Adipocyte (in vitro differentiated cells): ENCODE measurements at regions not wholly inside any gene's neighbourhood (a gene's known extent, or its start where the extent isn't known, plus 50 kb on each side); places are given as distances from the start of the nearest gene placed in this dataset.

Experiments used
- DNase-seq: peaks from one replicate; pipeline ENCODE4 v3.0.0-alpha.2; 2015; ENCODE audit warnings: low read depth
- H3K27me3 ChIP-seq: replicated peaks from 2 replicates; pipeline ENCODE4 v1.7.0; 2013; ENCODE audit warnings: mild to moderate bottlenecking, low read length, moderate library complexity; ENCODE audit not compliant: control insufficient read depth, insufficient read depth
- H3K36me3 ChIP-seq: 2 replicates; pipeline ENCODE4 v1.7.0; 2013; ENCODE audit warnings: low read length, mild to moderate bottlenecking, moderate library complexity; ENCODE audit not compliant: control insufficient read depth, insufficient read depth, severe bottlenecking
- H3K4me1 ChIP-seq: 2 replicates; pipeline ENCODE4 v1.7.0; 2013; ENCODE audit warnings: mild to moderate bottlenecking, low read length, moderate library complexity; ENCODE audit not compliant: control insufficient read depth, insufficient read depth
- H3K4me3 ChIP-seq: 2 replicates; pipeline ENCODE4 v1.7.0; 2013; ENCODE audit warnings: mild to moderate bottlenecking, low read length, moderate library complexity
- H3K9ac ChIP-seq: 2 replicates; pipeline ENCODE4 v1.7.0; 2013; ENCODE audit warnings: mild to moderate bottlenecking, low read length, moderate library complexity
- H3K9me3 ChIP-seq: 2 replicates; pipeline ENCODE4 v1.7.0; 2013; ENCODE audit warnings: mild to moderate bottlenecking, low read length, moderate library complexity; ENCODE audit not compliant: control insufficient read depth

DNA sequence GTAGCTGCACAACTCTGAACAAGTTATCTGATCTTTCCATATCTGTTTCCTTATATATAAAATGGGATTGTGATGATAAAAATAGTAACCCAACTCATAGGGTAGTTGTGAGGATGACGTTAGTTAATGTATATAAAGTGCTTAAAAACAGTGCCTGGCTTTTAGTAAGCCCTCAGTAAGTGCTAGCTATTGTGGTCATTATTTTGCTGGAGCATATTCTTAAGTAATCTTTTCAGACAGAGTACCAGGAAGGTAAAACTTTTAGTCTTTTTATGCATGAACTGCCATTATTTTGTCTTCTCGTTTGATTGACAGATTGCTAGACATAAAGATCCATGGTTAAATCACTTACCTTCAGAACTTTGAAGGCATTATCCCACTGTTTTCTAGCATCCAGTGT lies 62.5 kb upstream of the SIM2 start:
- Histone ChIP-seq H3K4me1 (no peaks in the 10 kb centered on the region), H3K36me3 (no peaks in the 10 kb centered on the region), H3K4me3 (no peak overlapping the region), H3K27me3 (peaks cover 44% of the 10 kb centered on the region), H3K9ac (no peak overlapping the region), H3K9me3 (peaks cover 12% of the 10 kb centered on the region)
- DNase-seq: no peak

DNA sequence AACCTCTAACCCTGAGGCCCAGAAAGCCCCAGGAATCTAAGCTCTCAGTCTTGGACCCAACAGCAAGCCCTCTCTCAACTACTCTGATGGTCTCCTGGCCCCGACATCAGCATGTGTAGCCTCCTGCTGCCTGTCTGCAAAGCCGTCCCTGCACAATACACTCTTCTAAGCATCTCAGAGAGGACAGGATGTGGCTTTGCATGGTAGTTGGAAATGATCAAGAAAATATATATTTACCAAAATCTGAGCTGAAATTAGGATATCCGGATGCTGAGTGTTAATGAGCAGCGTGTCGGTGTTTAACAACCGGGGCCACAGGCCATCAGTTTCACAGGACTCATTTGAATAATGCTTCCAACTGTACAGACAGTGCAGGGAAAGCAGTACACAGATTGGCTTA lies 59.1 kb upstream of the SIM2 start:
- peaks cover 35% of the 10 kb centered on the region for H3K27me3 ChIP-seq
- no peak overlapping the region for H3K4me3 ChIP-seq
- DNase-seq: no peak
- no peak overlapping the region for H3K9ac ChIP-seq
- H3K9me3 ChIP-seq: peaks cover 12% of the 10 kb centered on the region
- no peaks in the 10 kb centered on the region for H3K36me3 ChIP-seq
- H3K4me1 ChIP-seq: no peaks in the 10 kb centered on the region

DNA sequence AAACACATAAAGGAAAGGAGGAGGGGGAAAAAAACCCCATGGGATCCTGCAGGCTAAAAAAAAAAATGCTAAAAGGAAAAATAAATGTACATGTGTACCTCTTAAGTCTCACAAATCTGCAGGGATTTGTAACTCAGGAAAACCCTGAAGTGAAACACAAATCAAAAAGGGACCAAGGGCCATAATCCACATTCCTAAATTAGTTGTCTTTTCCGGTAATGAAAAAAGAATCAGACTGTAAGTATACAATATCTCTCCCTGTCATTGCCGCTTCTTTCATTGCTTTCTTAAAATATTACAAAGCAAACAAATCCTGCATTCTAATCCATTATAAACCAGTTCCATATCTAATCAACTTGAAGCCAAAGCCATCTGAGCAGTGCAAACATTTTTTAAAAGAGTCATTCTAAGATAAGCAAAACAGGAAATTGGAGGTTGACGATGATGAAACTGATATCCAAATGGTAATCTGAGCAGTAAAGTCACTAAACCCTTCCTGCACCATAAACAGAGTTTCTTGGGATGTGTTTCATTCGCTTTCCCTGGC lies 58.7 kb upstream of the SIM2 start:
- H3K4me3 ChIP-seq: no peak overlapping the region
- H3K36me3 ChIP-seq: no peaks in the 10 kb centered on the region
- no peak for DNase-seq
- H3K9ac ChIP-seq: no peak overlapping the region
- no peaks in the 10 kb centered on the region for H3K4me1 ChIP-seq
- peaks cover 12% of the 10 kb centered on the region for H3K9me3 ChIP-seq
- peaks cover 35% of the 10 kb centered on the region for H3K27me3 ChIP-seq

DNA sequence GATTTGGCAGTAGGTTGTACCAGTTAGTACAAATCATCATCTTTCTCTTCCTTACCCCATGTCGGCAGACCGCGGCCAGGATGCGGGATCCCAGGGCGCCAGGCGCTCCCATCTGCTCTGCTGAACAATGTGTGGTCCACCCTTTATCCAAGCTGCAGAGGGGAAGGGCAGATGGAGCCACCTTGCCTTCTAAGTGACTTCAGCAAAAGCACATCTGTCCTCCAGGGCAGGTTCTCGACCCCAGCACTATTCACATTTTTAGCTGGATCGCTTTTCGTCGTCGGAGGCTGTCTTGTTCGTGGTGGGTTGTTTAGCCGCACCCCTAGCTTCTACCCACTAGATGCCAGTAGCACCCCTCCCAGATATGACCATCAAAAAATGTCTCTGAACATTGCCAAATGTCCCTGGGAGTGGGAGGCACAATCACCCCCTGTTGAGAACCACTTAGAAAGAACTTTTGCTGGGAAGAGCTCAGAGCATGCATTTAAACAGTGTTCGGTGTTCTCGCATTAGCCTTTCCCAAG lies 58.1 kb upstream of the SIM2 start:
- Histone ChIP-seq H3K9me3 (peaks cover 10% of the 10 kb centered on the region), H3K4me3 (no peak overlapping the region), H3K36me3 (no peaks in the 10 kb centered on the region), H3K9ac (no peak overlapping the region), H3K27me3 (peaks cover 35% of the 10 kb centered on the region), H3K4me1 (no peaks in the 10 kb centered on the region)
- no peak for DNase-seq

DNA sequence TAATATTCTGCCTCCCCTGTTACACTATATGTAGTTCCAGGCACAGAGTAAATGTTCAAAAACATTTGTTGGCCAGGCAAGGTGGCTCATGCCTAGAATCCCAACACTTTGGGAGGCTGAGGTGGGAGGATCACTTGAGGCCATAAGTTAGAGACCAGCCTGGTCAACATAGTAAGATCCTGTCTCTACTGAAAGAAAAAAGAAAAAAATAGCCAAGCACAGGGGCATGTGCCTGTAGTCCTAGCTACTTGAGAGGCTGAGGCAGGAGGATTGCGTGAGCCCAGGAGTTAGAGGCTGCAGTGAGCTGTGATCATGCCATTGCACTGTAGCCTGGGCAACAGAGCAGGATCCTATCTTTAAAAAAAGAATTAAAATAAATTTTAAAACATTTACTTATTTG lies 57.6 kb upstream of the SIM2 start:
- H3K27me3 ChIP-seq: peaks cover 40% of the 10 kb centered on the region
- H3K4me1 ChIP-seq: no peaks in the 10 kb centered on the region
- no peak overlapping the region for H3K4me3 ChIP-seq
- H3K9me3 ChIP-seq: peaks cover 4% of the 10 kb centered on the region
- no peak for DNase-seq
- no peaks in the 10 kb centered on the region for H3K36me3 ChIP-seq
- no peak overlapping the region for H3K9ac ChIP-seq

DNA sequence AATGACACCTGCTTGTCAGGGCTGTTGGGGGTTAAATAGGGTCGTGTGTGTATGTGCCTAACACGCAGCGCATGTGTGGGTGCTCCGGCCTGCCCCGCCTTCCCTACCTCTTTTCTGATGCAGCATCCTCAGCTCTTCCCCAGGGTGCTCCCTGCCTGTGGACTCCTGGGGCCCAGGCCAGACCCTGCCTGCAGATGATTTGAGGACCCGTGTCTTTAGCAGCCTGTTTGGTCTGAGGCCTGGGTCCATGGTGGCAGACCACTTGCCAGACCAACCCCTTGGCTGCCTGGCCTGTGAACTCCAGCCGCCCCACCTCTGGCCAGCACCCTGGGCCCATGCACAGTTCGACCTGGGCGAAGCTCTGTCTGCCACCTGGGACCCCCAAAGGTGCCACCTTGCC lies 57.0 kb upstream of the SIM2 start:
- Histone ChIP-seq H3K4me3 (no peak overlapping the region), H3K4me1 (no peaks in the 10 kb centered on the region), H3K9me3 (no peaks in the 10 kb centered on the region), H3K9ac (no peak overlapping the region), H3K27me3 (peaks cover 45% of the 10 kb centered on the region), H3K36me3 (no peaks in the 10 kb centered on the region)
- DNase-seq: no peak

DNA sequence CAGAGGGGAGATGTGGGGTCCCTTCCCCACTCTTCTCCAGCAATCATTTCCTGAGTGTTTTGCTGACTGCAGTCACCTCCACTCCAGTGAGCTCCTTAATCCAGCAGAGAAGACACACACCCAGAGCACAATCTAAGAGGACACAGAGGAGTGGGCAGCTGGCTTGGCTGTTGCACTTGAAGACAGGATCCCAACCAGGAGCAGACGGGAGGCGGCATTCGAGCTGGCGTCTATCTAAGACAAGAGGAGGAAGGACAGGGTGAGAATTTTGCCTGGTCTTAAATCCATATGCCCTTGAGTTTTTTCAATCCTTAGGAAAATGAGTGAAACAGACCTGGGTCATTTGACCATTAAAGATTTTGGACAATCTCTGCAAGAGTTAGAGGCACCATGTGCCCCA lies 56.1 kb upstream of the SIM2 start:
- no peak overlapping the region for H3K4me3 ChIP-seq
- peaks cover 45% of the 10 kb centered on the region for H3K27me3 ChIP-seq
- DNase-seq: no peak
- no peaks in the 10 kb centered on the region for H3K4me1 ChIP-seq
- no peaks in the 10 kb centered on the region for H3K9me3 ChIP-seq
- H3K9ac ChIP-seq: no peak overlapping the region
- H3K36me3 ChIP-seq: no peaks in the 10 kb centered on the region

DNA sequence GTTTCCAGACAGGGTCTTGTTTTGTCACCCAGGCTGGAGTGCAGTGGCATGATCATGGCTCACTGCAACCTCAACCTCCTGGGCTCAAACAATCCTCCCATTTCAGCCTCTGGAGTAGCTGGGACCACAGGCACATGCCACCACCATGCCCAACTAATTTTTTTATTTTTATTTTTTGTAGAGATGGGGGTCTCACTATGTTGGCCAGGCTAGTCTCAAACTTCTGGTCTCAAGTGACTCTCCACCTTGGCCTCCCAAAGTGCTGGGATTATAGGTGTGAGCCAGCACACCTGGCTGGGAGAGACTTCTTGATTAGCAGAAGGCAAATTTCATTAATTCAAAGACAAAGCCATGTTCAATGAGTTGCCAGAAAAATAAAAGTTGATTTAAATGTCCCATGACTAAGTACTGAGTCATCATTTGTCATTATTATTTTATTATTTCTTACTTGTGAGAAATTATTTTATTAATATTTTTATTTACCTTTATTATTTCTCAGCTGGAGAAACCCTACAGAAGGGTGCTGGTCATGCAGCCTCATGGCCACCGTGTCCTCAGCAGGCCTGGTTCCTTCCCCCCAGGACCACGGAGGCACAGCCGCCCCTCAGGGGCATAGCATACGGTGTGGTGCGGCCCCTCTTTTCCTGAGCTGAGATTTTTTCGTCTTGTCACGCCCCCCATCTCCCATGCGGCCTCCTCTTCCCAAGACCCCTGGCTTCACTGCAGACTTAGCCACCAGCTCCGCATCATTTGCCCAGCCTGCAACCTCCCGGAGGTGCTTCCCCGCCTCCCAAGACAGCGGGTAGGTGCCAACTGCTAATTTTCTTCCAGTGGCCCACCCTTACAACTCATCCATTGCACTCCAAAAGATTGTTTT lies 55.3 kb upstream of the SIM2 start:
- H3K9ac ChIP-seq: no peak overlapping the region
- H3K27me3 ChIP-seq: peaks cover 45% of the 10 kb centered on the region
- H3K36me3 ChIP-seq: no peaks in the 10 kb centered on the region
- no peak overlapping the region for H3K4me3 ChIP-seq
- H3K4me1 ChIP-seq: no peaks in the 10 kb centered on the region
- no peaks in the 10 kb centered on the region for H3K9me3 ChIP-seq
- DNase-seq: no peak

DNA sequence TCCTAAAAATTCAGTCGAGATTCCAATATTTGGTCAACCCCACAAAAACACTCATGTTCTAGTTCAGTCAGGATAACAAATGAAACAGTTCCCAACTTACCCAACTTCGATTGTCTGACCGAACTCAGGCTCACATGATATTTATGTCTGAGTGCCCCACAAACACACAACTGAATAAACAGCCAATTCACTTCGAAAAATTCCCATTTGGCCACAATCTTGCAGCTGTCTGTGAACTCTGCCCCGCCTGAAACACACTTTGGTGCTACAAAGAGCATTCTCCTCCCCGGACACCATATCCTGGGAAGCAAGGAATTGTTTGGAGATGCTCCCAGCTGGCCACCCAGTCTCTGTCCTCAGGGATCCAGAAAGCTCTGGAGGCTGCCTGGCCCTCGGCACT lies 52.9 kb upstream of the SIM2 start:
- no peaks in the 10 kb centered on the region for H3K9me3 ChIP-seq
- peaks cover 36% of the 10 kb centered on the region for H3K27me3 ChIP-seq
- no peak for DNase-seq
- no peak overlapping the region for H3K4me3 ChIP-seq
- no peaks in the 10 kb centered on the region for H3K36me3 ChIP-seq
- no peak overlapping the region for H3K9ac ChIP-seq
- no peaks in the 10 kb centered on the region for H3K4me1 ChIP-seq

DNA sequence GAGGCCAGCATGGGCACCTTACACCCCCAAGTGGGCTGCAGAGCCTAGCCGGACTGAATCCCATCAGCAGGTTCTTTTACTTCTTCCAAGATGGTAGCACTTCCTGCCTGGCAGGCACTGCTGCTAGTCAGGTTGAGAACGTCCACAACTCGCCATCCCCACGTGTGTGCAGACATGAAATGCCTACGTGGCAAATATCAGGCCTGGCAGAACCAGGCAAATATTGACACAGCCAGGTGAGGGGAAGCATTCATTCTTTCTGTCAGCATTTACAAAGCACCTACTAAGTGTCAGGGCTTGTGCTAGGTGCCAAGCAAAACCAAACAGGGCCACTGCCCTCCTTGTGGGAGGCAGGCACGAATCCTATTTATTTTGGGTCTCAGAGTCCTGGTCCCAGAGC lies 52.3 kb upstream of the SIM2 start:
- Histone ChIP-seq H3K4me3 (no peak overlapping the region), H3K27me3 (peaks cover 38% of the 10 kb centered on the region)

DNA sequence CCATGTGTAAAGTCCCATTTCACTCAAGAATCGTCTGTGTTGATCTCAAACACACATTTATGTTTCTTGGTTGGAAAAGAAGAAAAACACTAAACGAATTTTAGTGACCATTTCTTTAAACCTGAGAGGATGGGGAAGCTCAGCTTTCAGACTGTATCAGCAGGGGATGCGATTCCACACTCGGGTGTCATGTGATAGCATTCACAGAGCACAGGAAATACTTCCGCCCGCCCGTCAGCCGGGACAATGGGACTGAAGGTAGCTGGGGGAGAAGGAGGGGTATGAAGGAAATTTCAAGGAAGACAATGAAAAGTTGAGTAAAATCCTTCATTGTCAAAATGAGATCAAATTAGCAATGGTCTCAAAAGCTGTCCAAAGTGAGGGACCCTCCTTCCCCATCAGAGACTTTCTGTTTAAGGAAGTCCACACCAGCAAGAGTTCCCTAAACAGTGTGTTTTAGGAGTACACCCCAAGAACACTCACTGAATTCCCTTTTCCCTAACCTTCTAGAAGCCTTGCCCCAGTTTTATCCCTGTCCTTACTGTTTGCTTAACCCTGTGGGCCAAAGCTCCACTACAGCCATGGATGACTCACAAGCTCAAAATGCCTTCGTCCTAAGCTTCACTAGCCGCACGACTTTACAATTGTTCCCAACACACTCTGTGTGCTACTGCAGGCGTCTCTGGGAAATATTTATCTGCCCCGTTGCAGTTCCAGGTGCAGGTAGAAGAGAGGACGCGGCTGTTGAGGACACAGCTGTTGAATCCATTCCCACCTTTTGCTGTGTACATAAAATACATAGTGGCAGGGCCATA lies 51.4 kb upstream of the SIM2 start:
- DNase-seq: peak; percentile 17
- Histone ChIP-seq H3K4me3 (no peak overlapping the region), H3K4me1 (no peaks in the 10 kb centered on the region), H3K9ac (no peak overlapping the region), H3K9me3 (no peaks in the 10 kb centered on the region), H3K27me3 (peaks cover 36% of the 10 kb centered on the region), H3K36me3 (no peaks in the 10 kb centered on the region)

More for the DNA sequence above, 52.3 kb upstream of the SIM2 start:
- Histone ChIP-seq H3K9me3 (no peaks in the 10 kb centered on the region), H3K36me3 (no peaks in the 10 kb centered on the region), H3K4me1 (no peaks in the 10 kb centered on the region), H3K9ac (no peak overlapping the region)
- DNase-seq: no peak
